NCI-H1092 treated with DMSO at 0.1 percent for 48 hours (cell line): ENCODE measurements at regions not wholly inside any gene's neighbourhood (a gene's known extent, or its start where the extent isn't known, plus 50 kb on each side); places are given as distances from the start of the nearest gene placed in this dataset.

Experiments
- DNase-seq: peaks from one replicate; lab custom pipeline; 2025; lab: John Stamatoyannopoulos, UW

- DNase-seq, result no peak
Measured at GRCh38 chr13:44280456-44280855, 93.2 kb upstream of the SERP2 start.

DNA sequence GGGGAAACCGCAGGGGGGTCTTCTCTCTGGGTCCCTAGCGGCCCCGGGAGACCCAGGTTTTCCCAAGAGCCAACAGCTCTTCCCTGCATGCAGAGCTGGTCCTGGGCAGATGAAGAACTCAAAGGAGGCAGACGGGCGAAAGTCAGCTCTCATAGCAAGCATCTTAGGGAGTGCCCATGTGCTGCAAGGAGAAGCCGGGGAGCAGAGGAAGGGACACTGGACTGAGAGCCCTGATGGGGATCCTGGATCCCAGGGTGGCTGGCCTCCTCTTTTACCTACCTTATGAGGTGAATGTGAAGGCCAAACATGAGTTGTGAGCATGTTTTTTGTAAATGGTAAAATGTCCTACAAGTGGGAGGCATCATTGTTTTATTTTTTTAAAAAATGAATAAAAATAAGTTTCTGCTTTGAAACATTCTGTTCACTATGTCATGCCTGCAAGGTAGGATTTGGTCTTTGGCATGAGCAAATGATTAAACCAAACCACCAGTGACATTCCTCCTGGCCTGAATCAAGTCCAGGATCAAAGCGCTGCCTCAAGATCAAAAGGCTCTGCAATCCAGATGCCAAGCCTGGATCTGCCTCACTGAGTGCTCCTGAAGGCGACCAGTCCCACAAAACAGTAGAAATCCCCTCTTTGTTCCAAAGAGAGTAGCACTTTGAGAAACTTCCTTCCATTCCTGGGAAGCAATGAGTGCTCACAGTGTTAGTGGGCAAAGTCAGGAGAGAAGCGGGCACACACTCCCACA, 92.2 kb upstream of the SERP2 start:
- no peak for DNase-seq

- DNase-seq, result no peak
Measured at GRCh38 chr13:44283600-44283999, 90.0 kb upstream of the SERP2 start.

- no peak for DNase-seq
Measured at GRCh38 chr13:44287958-44288357, 85.7 kb upstream of the SERP2 start.

DNA sequence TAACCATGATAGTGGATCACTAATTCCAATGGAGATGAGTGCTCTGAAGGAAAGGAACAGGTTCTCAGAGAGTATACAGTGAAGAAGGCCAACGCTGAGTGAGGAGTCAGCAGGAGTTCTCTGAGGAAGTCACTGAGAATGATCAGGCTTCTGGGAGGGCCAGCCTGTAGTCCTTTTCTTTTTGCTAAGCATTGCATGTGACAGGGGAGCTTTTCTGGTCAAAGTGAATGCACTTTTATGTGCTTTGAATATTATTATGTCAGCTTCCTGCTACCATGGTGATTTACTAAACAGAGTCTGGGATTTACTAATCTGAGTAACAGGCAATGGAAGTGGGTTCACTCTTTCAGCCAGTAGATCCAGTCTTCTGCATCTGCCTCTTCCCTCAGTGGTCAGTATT, 81.1 kb upstream of the SERP2 start:
- DNase-seq, result no peak

GRCh38 chr13:44293374-44293773, 80.2 kb upstream of the SERP2 start:
- DNase-seq, result no peak

DNA sequence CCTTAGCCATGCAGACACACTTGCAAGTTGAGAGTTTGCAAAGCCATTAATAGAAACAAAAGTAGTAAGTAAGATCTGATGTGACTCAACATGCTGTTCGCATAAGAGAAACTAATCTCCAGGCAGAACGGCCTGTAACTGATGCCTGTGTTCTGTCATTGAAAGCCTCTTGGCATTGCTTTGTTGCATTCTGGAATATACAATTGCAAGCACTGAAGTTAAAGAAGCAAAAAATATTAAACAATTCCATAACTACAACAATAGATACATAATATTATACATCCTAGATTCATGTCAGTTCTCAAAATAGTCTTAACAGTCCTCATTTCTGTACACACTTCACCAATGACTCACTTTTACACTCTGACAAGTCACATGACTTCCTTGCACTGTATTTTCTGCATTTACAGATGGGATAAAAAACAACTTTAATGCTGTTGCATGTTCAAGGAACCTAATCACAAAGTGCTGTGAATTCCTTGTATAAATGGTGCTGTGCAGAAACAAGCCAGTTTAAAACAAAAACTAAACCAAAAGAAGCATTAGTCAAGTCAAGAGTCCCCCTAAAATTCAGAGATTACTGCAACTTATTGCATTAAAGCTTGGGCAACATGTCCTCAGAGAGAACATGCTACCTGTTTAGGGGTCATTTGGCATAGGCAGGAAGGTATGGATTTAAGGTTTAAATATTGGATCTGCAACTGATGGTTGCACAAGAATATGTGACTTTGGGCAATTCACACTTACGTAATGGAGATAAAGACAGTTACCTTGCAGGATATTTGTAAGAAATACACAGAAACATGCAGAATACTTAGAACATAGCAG, 79.5 kb upstream of the SERP2 start:
- no peak for DNase-seq

DNA sequence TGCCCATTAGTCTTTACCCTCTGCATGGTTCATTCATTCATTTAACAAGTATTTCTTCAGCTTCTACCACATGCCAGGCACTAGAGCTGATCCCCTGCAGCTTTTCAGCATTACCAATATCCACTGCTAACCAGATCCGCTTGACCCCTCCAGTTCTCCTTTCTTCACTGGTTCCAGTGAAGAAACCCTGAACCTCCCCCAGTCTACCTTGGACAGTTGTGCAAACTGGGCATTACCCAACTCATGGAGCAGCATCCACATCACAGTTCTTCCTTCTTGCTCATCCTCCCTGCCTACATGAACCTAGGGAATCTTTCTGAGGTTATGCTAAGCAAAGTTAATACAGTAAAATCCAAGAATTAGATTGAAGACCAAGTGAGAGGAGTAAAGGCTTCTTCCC, 78.7 kb upstream of the SERP2 start:
- no peak for DNase-seq

- DNase-seq, result no peak
Measured at GRCh38 chr13:44296856-44297255, 76.8 kb upstream of the SERP2 start.

DNA sequence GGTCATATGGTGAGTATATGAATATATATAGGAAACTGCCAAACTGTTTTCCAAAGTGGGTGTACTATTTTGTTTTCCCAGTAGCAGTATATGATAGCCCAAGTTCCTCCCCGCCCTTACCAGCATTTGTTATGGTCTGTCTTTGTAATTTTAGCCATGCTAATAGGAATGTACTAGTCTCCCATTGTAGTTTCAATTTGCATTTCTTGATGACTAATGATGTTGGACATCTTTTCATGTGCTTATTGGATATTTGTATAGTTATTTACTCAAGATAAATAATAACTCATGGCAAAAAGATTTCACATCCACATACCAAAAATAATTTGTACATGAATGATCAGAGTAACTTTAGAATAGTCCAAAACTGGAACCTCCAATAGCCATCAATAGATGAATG, 75.3 kb upstream of the SERP2 start:
- no peak for DNase-seq

DNA sequence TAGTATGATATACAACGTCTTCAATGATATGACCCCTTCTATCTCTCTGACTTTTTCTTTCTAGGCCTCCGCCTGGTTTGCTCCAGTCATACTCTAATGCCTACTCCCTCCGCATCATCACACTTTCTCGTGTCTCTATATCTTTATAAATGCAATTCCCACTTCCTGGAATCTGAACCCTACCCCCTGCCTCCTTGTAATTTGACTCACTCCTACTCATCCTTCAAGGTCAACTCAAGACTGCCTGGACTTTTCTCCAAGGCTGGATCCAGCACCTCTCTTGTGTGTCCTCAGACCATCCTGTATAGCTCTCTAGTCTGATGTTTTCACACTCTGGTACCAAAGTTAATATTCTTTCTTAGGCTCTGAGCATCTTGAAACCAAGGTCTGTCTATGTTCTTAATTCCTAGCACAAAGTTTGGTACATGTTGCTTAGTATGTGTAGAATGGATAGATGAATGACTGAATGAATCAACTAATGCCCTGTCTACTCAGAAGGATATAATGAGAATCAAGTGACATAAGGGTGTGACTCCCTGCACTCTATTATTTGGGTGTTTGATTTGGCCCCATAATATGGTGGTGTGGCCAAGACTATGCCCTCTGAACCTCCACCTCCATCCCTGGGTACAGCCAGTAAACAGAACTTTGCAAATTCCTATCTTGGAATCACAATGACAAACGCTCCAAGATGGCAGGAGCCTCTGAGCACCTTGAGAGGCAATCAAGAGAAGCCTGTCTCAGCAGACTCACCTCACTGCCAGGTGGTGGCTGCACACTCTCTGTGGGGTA, 74.3 kb upstream of the SERP2 start:
- no peak for DNase-seq

GRCh38 chr13:44300895-44301638, 72.6 kb upstream of the SERP2 start:
- peak; percentile 84 for DNase-seq

GRCh38 chr13:44301639-44302015, 72.0 kb upstream of the SERP2 start:
- DNase-seq, result no peak

DNA sequence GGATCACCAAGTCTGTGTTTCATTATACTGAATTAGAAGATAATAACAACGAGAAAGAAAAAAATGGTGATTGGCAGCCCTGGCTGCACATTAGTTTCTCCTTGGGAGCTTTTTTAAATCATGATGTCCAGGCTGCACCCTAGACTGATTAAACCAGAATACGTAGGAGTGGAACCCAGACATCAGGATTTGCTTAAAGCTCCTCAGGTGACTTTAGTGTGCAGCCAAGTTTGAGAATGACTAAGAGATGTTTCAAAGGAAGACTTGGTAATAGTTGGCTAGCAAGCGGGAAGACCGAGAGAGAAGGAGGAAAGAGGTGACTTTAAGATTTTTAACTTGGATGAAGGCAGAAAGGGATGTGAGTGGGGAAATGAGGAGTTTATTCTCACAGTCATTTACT, 71.4 kb upstream of the SERP2 start:
- no peak for DNase-seq

GRCh38 chr13:44302940-44303575, 70.6 kb upstream of the SERP2 start:
- DNase-seq, result no peak

DNA sequence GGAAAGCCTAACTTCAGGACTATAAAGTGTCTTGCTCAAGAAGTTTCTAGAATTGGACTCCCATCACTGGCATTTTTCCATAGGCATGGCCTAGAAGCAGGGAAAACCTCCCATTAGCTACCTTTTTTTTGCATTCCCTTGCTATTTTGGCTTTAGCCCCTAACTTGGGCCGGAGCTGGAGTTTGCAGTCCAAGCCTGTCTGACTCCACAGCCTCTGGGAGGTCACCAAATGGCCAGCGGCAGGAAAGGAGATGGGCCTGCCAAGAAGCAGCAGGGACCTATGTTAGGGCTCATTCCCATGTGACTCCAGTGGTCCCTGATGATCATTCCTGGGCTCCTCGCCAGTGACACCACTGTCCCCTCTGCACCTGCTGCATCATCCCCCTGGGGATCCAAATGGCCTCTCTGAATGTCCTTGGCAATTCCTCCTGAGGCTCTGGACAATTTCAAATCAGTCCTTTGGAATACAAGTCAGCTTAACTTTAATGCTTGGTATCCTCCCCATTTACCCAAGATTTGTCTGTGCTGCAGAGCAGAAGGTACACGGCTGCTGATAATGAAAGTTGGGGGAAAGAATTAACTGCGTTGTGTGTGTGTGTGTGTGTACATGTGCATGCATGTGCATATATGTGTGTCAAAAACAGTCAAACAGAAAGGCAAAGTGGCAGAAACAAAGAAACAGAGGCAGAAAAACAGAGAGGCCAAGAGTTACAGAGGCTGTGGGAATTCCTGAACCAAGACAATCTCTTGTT, 69.8 kb upstream of the SERP2 start:
- peak; percentile 67 for DNase-seq

DNA sequence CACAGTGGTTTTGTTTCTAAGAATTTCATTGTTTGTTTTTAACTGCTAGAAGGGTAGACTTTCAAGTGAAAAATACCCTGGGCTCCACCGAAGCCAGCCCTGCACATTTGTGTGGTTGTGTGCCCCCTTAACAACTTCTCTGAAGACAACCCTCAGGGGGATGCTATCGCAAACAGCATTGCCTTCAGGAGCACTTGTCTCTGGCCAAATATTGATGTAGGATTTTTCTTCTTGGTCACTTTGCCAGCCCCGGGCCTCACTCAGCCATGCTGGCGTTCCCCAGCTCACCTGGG, 69.2 kb upstream of the SERP2 start:
- no peak for DNase-seq

DNA sequence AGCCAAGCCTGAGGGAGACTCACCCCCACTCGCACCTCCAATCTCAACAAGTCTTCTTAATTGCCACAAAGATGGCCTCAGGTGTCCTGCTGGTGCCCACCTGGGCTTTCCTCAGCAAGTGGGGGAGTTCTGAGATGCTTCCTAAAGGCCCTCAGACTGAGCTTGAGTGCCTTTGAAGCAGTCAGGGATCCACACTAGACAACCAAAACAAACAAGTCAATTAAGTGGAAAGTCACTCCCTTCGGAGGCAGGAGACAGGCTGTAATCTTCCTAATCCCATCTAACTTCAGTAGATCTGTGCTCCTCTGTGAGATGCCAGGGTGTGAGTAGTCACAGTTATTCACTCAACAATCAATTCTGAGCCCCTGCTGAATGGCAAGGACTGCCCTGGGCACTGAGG, 68.3 kb upstream of the SERP2 start:
- no peak for DNase-seq

DNA sequence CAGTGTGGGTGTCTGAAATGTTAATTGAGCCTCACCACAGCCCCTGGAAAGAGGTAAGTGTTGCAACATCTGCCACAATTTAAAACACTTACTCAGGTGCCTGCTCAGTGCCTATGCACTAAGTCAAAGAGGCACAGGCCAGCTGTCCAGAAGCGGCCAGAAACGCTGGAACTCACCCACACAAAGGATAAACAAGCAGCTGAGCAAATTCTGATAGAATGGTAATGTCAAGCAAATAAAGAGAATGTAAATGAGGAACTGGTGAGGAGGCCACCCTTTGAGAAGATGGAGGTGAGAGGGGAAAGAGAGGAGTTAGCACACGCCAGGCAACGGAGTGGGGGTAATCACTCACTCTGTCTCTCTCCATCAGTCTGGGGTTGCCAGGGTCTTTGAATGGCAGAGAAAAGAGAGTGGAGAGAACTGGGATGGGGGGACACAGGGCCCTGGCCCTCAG, 67.7 kb upstream of the SERP2 start:
- peak; percentile 81 for DNase-seq

DNA sequence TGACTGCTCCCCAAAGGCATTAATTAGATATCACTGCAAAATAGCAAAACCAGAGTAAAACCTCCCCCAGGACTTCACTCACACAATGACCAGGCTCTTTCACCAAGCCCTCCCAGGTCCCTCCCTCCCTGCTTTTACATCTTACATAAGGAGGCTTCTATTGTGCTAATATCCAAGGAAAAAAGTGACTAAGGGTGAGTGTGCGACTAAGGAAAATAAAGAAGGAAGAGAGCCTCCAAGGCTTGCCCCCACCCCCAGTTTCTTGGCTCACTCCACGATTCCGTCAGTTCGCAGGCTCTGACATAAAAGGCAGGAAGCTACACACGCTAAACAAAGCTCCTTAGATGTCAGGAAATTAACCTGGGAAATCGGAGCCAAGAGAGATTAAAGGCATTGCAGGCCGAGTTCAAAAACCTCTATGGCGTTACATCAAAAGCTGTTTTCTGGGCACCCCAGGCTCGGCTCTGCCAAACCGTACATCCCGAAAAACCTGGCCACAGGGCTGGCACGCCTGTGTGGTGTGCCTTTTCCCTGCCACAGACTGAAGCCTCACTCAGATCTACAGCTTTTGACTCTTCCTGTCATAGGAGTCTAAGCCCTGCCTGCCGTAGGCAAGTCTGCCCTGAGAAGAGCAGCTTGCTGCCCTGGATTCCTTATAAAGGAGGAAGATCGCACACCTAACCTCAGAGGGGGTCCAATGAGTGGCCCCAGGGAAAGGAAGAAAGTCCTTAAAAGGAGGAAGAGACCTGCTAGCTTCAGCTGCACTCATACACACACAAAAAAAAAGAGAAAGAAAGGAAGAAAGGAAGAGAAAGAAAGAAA, 67.0 kb upstream of the SERP2 start:
- peak; percentile 67 for DNase-seq
